ENCODE measurements at regions not wholly inside any gene's neighbourhood (a gene's known extent, or its start where the extent isn't known, plus 50 kb on each side); places are given as distances from the start of the nearest gene placed in this dataset.

DNA sequence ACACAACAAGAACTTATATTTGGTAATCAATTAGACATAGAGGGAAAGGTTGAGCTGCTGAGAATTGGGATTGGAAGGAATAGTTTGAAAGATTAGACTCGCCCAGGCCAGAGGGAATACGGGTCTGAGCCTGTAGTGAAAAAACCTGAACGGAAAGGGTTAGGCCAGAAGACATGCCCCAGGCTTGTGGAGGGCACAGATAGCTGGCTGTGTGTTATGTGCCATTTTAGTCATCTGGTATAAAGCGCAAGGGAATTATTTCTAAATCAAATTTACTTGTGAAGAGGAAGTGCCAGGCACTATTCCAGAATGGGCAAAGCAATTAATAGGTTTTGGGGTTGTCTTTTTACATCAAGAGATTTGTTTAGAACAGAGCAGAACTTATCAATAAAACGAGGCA, 187.5 kb upstream of the ANKRD50 start:
- H3K36me3 ChIP-seq, result no peaks in the 10 kb centered on the region
- H3K9me3 ChIP-seq, result no peaks in the 10 kb centered on the region
- no peak for TF ChIP-seq CTCF (IDR thresholded peaks at IDR 0.05; ENCODE audit: low read depth, low read length)
- peak; percentile 22 for DNase-seq
- no peaks in the 10 kb centered on the region for H3K4me1 ChIP-seq
- no peak overlapping the region for H3K4me3 ChIP-seq (ENCODE audit: low read depth, low read length)
- H3K27me3 ChIP-seq, result no peaks in the 10 kb centered on the region

DNA sequence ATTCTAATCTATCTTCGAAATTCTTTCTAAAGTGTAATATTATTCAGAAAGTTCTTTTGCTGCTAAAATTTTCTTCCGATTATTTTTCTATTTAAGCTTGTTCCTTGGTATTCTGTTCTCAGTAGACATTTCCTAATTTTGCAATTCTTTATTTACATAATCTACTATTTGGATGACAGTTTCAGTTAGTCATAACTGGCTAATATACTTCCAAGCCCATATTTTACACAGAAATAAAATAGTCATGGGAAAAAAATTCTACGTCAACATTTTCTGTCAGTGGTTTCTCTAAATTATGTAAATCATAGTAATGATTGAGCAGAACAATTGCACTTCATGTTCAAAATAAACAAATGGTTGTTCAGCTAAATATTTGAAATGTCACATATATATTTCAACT, 178.0 kb upstream of the ANKRD50 start:
- TF ChIP-seq CTCF (IDR thresholded peaks at IDR 0.05; ENCODE audit: low read depth, low read length), result no peak
- Histone ChIP-seq H3K4me3 (ENCODE audit: low read depth, low read length) (no peak overlapping the region), H3K9me3 (no peaks in the 10 kb centered on the region), H3K4me1 (no peaks in the 10 kb centered on the region), H3K27me3 (no peaks in the 10 kb centered on the region), H3K36me3 (no peaks in the 10 kb centered on the region)
- DNase-seq, result no peak

- Histone ChIP-seq H3K4me1 (no peaks in the 10 kb centered on the region), H3K36me3 (no peaks in the 10 kb centered on the region), H3K9me3 (no peaks in the 10 kb centered on the region), H3K4me3 (ENCODE audit: low read depth, low read length) (no peak overlapping the region), H3K27me3 (no peaks in the 10 kb centered on the region)
- DNase-seq, result no peak
- no peak for TF ChIP-seq CTCF (IDR thresholded peaks at IDR 0.05; ENCODE audit: low read depth, low read length)
These were observed 175.2 kb upstream of the ANKRD50 start for GRCh38 chr4:124887739-124888138.

DNA sequence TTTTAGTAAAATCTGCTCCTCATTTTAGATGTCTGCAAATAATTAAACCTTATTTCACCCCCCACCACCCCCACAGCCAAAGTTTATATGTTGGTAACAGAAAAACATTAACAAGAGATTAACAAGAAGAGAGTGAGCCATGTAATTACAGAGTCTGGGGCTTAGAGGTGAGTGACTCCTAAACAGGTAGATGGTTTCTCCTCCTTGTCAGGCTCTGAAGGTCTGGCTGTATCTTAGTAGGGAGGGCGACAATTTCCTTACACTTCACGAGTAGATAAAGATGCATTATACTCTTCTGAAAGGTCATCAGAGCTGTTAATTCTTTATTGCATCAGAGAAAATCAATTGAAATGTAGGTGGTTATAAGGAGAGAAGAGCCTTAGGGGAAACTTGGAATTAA, 171.8 kb upstream of the ANKRD50 start:
- H3K36me3 ChIP-seq, result no peaks in the 10 kb centered on the region
- H3K9me3 ChIP-seq, result no peaks in the 10 kb centered on the region
- no peak for TF ChIP-seq CTCF (IDR thresholded peaks at IDR 0.05; ENCODE audit: low read depth, low read length)
- no peak for DNase-seq
- no peaks in the 10 kb centered on the region for H3K4me1 ChIP-seq
- no peaks in the 10 kb centered on the region for H3K27me3 ChIP-seq
- H3K4me3 ChIP-seq (ENCODE audit: low read depth, low read length), result no peak overlapping the region

- H3K27me3 ChIP-seq, result no peaks in the 10 kb centered on the region
- no peaks in the 10 kb centered on the region for H3K4me1 ChIP-seq
- H3K36me3 ChIP-seq, result no peaks in the 10 kb centered on the region
- no peak overlapping the region for H3K4me3 ChIP-seq (ENCODE audit: low read depth, low read length)
- TF ChIP-seq CTCF (IDR thresholded peaks at IDR 0.05; ENCODE audit: low read depth, low read length), result no peak
- H3K9me3 ChIP-seq, result no peaks in the 10 kb centered on the region
- no peak for DNase-seq
These were observed 171.1 kb upstream of the ANKRD50 start for GRCh38 chr4:124883632-124884031.

DNA sequence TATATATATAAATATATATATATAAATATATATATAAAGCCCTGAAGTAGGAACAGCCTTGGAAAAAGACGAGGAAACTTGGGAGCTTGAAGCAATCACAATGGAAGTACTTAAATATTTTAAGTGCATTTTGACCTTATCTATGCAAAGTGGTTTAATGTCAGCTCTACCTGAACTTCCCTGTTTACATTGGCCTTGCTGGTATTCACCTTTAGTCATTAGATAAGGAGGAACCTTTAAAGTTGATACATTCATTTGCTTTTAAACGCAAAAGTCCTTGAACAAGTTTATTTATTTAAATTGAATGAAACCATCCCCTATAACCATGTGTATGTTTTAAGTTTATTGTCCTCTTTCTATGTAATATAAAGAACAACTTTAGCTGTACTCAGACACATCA, 166.7 kb upstream of the ANKRD50 start:
- H3K36me3 ChIP-seq, result no peaks in the 10 kb centered on the region
- no peak for TF ChIP-seq CTCF (IDR thresholded peaks at IDR 0.05; ENCODE audit: low read depth, low read length)
- no peak for DNase-seq

More for the DNA sequence above, 166.7 kb upstream of the ANKRD50 start:
- no peaks in the 10 kb centered on the region for H3K9me3 ChIP-seq
- H3K27me3 ChIP-seq, result no peaks in the 10 kb centered on the region
- H3K4me1 ChIP-seq, result no peaks in the 10 kb centered on the region
- H3K4me3 ChIP-seq (ENCODE audit: low read depth, low read length), result no peak overlapping the region

Data from BE2C (cell line).